OCI-LY7 (cell line): ENCODE measurements at regions not wholly inside any gene's neighbourhood (a gene's known extent, or its start where the extent isn't known, plus 50 kb on each side); places are given as distances from the start of the nearest gene placed in this dataset.

Experiments
- EZH2phosphoT487 ChIP-seq: fragments of 200-600 bp; sonication (generic); IDR thresholded peaks from 2 replicates; pipeline ENCODE4 v1.6.1; 2018; ENCODE audit warnings: low read depth, borderline replicate concordance, mild to moderate bottlenecking, mixed run types, antibody characterized with exemption, low read length, moderate library complexity, mixed read lengths
- TF ChIP-seq, protein P1 (sequence below): fragments of 200-600 bp; sonication (generic); conservative IDR thresholded peaks from 2 replicates; pipeline ENCODE4 v1.5.1; 2014; ENCODE audit warnings: mild to moderate bottlenecking, antibody characterized with exemption, low read length, moderate library complexity, mixed read lengths

DNA sequence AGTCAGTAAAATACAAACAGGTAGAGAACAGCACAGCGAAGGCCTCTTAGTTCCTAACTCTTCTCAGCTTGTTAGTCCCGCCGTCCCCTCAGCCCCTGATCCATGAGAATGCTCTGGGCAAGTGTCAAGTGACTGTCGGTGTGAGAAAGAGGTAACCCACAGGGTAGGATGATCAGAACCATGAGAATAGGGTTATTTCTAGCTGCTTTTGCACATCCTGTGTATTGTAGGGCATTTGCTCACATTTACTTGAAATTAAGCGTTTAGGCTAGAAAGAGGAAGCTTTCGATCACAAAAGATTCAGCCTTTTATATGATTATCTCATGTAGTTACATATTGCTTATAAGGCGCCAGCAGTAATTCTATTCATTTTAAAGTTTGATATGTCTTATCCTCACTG is 103.0 kb upstream of the PDE10A start:
- TF ChIP-seq, protein P1, sequence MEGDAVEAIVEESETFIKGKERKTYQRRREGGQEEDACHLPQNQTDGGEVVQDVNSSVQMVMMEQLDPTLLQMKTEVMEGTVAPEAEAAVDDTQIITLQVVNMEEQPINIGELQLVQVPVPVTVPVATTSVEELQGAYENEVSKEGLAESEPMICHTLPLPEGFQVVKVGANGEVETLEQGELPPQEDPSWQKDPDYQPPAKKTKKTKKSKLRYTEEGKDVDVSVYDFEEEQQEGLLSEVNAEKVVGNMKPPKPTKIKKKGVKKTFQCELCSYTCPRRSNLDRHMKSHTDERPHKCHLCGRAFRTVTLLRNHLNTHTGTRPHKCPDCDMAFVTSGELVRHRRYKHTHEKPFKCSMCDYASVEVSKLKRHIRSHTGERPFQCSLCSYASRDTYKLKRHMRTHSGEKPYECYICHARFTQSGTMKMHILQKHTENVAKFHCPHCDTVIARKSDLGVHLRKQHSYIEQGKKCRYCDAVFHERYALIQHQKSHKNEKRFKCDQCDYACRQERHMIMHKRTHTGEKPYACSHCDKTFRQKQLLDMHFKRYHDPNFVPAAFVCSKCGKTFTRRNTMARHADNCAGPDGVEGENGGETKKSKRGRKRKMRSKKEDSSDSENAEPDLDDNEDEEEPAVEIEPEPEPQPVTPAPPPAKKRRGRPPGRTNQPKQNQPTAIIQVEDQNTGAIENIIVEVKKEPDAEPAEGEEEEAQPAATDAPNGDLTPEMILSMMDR = no peak
- no peak for TF ChIP-seq EZH2phosphoT487
